AG10803 (cell line): ENCODE measurements at regions not wholly inside any gene's neighbourhood (a gene's known extent, or its start where the extent isn't known, plus 50 kb on each side); places are given as distances from the start of the nearest gene placed in this dataset.

Experiments used
- DNase-seq: peaks from one replicate; pipeline ENCODE4 v3.0.0; 2010; ENCODE audit warnings: low read depth
- H3K4me3 ChIP-seq: 2 replicates; pipeline ENCODE4 v1.5.1; 2011; ENCODE audit warnings: mild to moderate bottlenecking, low read length, control low read depth
- CTCF ChIP-seq: conservative IDR thresholded peaks from 2 replicates; pipeline ENCODE4 v1.5.1; 2011; ENCODE audit warnings: mild to moderate bottlenecking, low read length, control low read depth, inconsistent platforms

- DNase-seq = peak; percentile 96
- H3K4me3 ChIP-seq = no peak overlapping the region
- no peak for TF ChIP-seq CTCF
Observed at GRCh38 chr15:68524753-68525584, 53.8 kb upstream of the CORO2B start.

- TF ChIP-seq CTCF = no peak
- H3K4me3 ChIP-seq = no peak overlapping the region
- DNase-seq = no peak
Observed at GRCh38 chr15:68525815-68526214, 53.0 kb upstream of the CORO2B start.

GRCh38 chr15:68526269-68526668 is 52.5 kb upstream of the CORO2B start:
- no peak overlapping the region for H3K4me3 ChIP-seq
- no peak for TF ChIP-seq CTCF
- DNase-seq = peak; percentile 89

GRCh38 chr15:68526784-68527183 is 52.0 kb upstream of the CORO2B start:
- no peak for TF ChIP-seq CTCF
- no peak overlapping the region for H3K4me3 ChIP-seq
- no peak for DNase-seq

GRCh38 chr15:68528626-68529290 is 50.0 kb upstream of the CORO2B start:
- no peak overlapping the region for H3K4me3 ChIP-seq
- no peak for TF ChIP-seq CTCF
- DNase-seq = no peak
